ENCODE measurements at regions not wholly inside any gene's neighbourhood (a gene's known extent, or its start where the extent isn't known, plus 50 kb on each side); places are given as distances from the start of the nearest gene placed in this dataset.

- Histone ChIP-seq H3K36me3 (replicated peaks; ENCODE audit: insufficient read depth, low read depth) (no peaks in the 10 kb centered on the region), H2AFZ (no peak overlapping the region), H3K4me3 (no peak overlapping the region), H3K27me3 (no peaks in the 10 kb centered on the region), H3K4me2 (no peak overlapping the region), H3K27ac (no peak overlapping the region), H3K79me2 (no peaks in the 10 kb centered on the region), H4K20me1 (ENCODE audit: insufficient read depth, poor library complexity, severe bottlenecking) (no peaks in the 10 kb centered on the region), H3K9me2 (replicated peaks; ENCODE audit: insufficient read depth) (no peaks in the 10 kb centered on the region), H3K9me3 (ENCODE audit: low read depth) (no peaks in the 10 kb centered on the region), H3K4me1 (ENCODE audit: insufficient read depth) (peaks cover 10% of the 10 kb centered on the region)
- TF ChIP-seq EZH2 (IDR thresholded peaks at IDR 0.05; ENCODE audit: borderline replicate concordance), result no peak
- no peak for TF ChIP-seq EZH2phosphoT487 (IDR thresholded peaks at IDR 0.05; ENCODE audit: low read depth, severe bottlenecking, unreplicated experiment)
- TF ChIP-seq, protein P1, sequence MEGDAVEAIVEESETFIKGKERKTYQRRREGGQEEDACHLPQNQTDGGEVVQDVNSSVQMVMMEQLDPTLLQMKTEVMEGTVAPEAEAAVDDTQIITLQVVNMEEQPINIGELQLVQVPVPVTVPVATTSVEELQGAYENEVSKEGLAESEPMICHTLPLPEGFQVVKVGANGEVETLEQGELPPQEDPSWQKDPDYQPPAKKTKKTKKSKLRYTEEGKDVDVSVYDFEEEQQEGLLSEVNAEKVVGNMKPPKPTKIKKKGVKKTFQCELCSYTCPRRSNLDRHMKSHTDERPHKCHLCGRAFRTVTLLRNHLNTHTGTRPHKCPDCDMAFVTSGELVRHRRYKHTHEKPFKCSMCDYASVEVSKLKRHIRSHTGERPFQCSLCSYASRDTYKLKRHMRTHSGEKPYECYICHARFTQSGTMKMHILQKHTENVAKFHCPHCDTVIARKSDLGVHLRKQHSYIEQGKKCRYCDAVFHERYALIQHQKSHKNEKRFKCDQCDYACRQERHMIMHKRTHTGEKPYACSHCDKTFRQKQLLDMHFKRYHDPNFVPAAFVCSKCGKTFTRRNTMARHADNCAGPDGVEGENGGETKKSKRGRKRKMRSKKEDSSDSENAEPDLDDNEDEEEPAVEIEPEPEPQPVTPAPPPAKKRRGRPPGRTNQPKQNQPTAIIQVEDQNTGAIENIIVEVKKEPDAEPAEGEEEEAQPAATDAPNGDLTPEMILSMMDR (IDR thresholded peaks at IDR 0.05; ENCODE audit: poor library complexity), result peak; percentile 22
- 62% methylated on average over 14 of the region's 14 CpGs for WGBS (ENCODE audit: low lambda C conversion rate, missing lambda C conversion rate)
- DNase-seq (ENCODE audit: low spot score), result peak; percentile 48
Measured at GRCh38 chr15:70566047-70566835, 197.1 kb downstream of the UACA start.

GRCh38 chr15:70563561-70564095, 199.7 kb downstream of the UACA start:
- peaks cover 11% of the 10 kb centered on the region for H3K4me1 ChIP-seq (ENCODE audit: insufficient read depth)
- DNase-seq (ENCODE audit: low spot score), result no peak
- H3K4me2 ChIP-seq, result no peak overlapping the region
- no peaks in the 10 kb centered on the region for H3K27me3 ChIP-seq
- no peaks in the 10 kb centered on the region for H3K79me2 ChIP-seq
- no peaks in the 10 kb centered on the region for H3K9me2 ChIP-seq (replicated peaks; ENCODE audit: insufficient read depth)
- WGBS (ENCODE audit: low lambda C conversion rate, missing lambda C conversion rate), result 93% methylated on average over 6 of the region's 6 CpGs
- no peak overlapping the region for H3K27ac ChIP-seq
- H2AFZ ChIP-seq, result no peak overlapping the region
- H4K20me1 ChIP-seq (ENCODE audit: insufficient read depth, poor library complexity, severe bottlenecking), result no peaks in the 10 kb centered on the region
- no peaks in the 10 kb centered on the region for H3K36me3 ChIP-seq (replicated peaks; ENCODE audit: insufficient read depth, low read depth)
- TF ChIP-seq, protein P1 (IDR thresholded peaks at IDR 0.05; ENCODE audit: poor library complexity), result no peak
- TF ChIP-seq EZH2phosphoT487 (IDR thresholded peaks at IDR 0.05; ENCODE audit: low read depth, severe bottlenecking, unreplicated experiment), result no peak
- no peak overlapping the region for H3K4me3 ChIP-seq
- no peaks in the 10 kb centered on the region for H3K9me3 ChIP-seq (ENCODE audit: low read depth)

DNA sequence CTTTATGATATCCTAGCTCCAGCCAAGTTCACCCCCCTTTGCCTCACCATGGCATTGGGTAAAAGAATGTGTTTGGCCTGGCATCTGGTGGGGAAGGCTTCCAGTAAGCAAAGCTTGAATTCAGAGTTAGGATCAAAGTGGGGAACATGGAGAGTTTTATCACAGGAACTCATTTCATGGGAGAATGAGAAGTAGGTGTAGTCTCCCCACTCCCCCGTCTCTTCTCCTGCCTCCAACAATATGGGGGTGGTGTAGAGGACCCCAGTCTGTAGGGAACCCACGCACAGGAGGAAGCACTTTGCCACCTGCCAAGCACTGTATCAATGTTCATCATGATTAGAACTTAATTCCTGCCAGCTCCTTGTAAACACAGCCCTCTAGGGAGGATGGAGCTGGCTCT, 200.5 kb downstream of the UACA start:
- TF ChIP-seq EZH2 (IDR thresholded peaks at IDR 0.05; ENCODE audit: borderline replicate concordance) (no peak), EZH2phosphoT487 (IDR thresholded peaks at IDR 0.05; ENCODE audit: low read depth, severe bottlenecking, unreplicated experiment) (no peak)
- TF ChIP-seq, protein P1 (IDR thresholded peaks at IDR 0.05; ENCODE audit: poor library complexity), result no peak
- Histone ChIP-seq H3K36me3 (replicated peaks; ENCODE audit: insufficient read depth, low read depth) (no peaks in the 10 kb centered on the region), H3K4me1 (ENCODE audit: insufficient read depth) (peaks cover 11% of the 10 kb centered on the region), H3K79me2 (no peaks in the 10 kb centered on the region), H3K27ac (no peak overlapping the region), H3K9me2 (replicated peaks; ENCODE audit: insufficient read depth) (no peaks in the 10 kb centered on the region), H3K9me3 (ENCODE audit: low read depth) (no peaks in the 10 kb centered on the region), H2AFZ (no peak overlapping the region), H3K27me3 (no peaks in the 10 kb centered on the region), H3K4me2 (no peak overlapping the region), H3K4me3 (no peak overlapping the region), H4K20me1 (ENCODE audit: insufficient read depth, poor library complexity, severe bottlenecking) (no peaks in the 10 kb centered on the region)
- DNase-seq (ENCODE audit: low spot score), result no peak
- 92% methylated on average over 2 of the region's 2 CpGs for WGBS (ENCODE audit: low lambda C conversion rate, missing lambda C conversion rate)

Measured in hepatocyte (in vitro differentiated cells).